Mesodermal cell (in vitro differentiated cells): ENCODE measurements at regions not wholly inside any gene's neighbourhood (a gene's known extent, or its start where the extent isn't known, plus 50 kb on each side); places are given as distances from the start of the nearest gene placed in this dataset.

Experiments used
- H3K27ac ChIP-seq: 2 replicates; pipeline ENCODE4 v1.7.0; 2013; ENCODE audit warnings: mild to moderate bottlenecking, low read depth, low read length, moderate library complexity; ENCODE audit not compliant: severe bottlenecking
- H3K36me3 ChIP-seq: 2 replicates; pipeline ENCODE4 v1.7.1; 2013; ENCODE audit warnings: mild to moderate bottlenecking, low read length, moderate library complexity; ENCODE audit not compliant: control insufficient read depth, insufficient read depth
- H3K4me1 ChIP-seq: one replicate; pipeline ENCODE4 v1.7.1; 2013; ENCODE audit warnings: mild to moderate bottlenecking, low read length; ENCODE audit not compliant: insufficient read depth, control insufficient read depth, poor library complexity, severe bottlenecking
- H3K4me3 ChIP-seq: 2 replicates; pipeline ENCODE4 v1.7.0; 2013; ENCODE audit warnings: low read length, control low read depth, mild to moderate bottlenecking; ENCODE audit not compliant: insufficient read depth, poor library complexity, severe bottlenecking; ENCODE audit errors: extremely low read depth
- H3K9me3 ChIP-seq: 2 replicates; pipeline ENCODE4 v1.7.1; 2013; ENCODE audit warnings: mild to moderate bottlenecking, low read length, moderate library complexity; ENCODE audit not compliant: control insufficient read depth
- WGBS, 2 experiments: methylation state at CpG; one replicate each; pipeline ENCODE4 v1.1.5; 2013; ENCODE audit warnings: missing lambda C conversion rate in 2 of 2; ENCODE audit not compliant: insufficient coverage in 2 of 2; 5-methylcytosine and 5-hydroxymethylcytosine counted together

DNA sequence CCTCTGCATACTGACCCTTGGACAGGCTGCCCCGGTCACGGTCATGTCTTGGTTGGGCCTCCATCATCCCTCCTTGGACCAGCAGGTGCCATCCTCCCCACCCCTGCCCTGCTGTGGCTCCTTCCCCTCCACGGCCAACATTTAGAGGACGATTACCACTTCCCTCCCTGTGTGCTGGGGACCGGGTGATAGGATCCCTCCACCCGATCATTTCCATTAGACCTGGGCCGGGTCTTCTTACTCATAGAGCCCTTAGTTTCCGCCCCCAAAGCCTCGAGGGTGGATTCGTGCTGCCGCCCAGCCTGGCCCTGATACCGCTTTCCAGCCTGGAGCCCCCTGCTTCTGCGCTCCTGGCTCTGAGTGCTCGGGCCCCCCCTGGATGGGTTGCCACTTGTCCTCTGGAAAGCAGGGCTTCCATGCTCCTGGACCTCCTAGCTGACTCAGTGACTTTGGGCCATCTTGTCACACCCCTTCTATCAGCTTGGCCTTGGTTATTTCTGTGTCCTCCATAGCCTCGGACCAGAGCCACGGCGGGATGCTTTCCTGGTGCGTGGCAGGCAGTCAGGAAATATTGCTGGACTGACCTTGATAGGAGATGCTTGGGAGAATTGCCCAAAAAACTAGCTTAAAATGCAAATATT lies 171.4 kb downstream of the SEC14L1 start:
- 92 to 95% methylated on average over 13 to 17 of the region's 18 CpGs for WGBS, 2 experiments
- H3K4me1 ChIP-seq = peaks cover 27% of the 10 kb centered on the region
- no peak overlapping the region for H3K27ac ChIP-seq
- H3K9me3 ChIP-seq = no peaks in the 10 kb centered on the region
- no peak overlapping the region for H3K4me3 ChIP-seq
- no peaks in the 10 kb centered on the region for H3K36me3 ChIP-seq

DNA sequence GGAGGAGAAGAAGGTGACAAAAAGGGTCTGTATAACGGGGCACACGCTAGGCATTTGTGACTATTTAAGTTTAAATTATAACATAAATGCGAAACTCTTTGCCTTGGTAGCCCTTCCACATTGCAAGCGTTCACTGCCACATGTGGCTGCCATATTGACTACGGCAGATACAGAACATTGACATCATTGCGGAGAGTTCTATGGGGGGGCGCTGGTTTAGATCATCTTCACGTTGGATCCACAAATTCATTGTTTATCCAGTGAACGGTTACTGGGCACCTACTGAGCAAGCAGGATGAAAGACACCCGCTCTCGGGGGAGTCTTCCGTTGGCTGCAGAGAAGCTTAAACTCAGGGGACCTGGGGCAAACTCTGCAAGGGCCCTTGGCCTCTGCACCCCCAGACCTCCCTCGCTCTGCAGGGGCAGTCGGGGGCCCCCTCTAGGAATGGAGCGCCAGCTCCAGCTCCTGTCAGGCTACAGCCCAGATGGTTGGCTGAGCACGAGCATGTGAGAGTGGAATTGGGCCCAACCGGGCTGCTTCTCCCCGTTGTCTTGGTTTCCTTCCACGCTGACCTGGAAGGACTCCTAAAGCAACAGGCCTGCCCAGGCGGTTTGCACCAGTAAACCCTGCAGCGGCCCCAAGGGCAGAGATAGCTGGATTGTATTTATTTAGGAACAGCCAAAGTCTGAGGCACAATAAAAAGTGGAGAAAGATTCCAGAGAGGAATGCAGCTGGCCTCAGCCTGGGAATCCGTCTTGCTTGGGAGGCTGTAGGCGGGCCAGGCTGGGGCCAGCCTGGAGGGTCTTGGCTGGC lies 172.2 kb downstream of the SEC14L1 start:
- H3K36me3 ChIP-seq = no peaks in the 10 kb centered on the region
- WGBS, 2 experiments = 91 to 94% methylated on average over 14 to 19 of the region's 23 CpGs
- H3K4me3 ChIP-seq = no peak overlapping the region
- H3K27ac ChIP-seq = peak overlapping the region; percentile 23
- H3K4me1 ChIP-seq = peaks cover 26% of the 10 kb centered on the region
- H3K9me3 ChIP-seq = no peaks in the 10 kb centered on the region

DNA sequence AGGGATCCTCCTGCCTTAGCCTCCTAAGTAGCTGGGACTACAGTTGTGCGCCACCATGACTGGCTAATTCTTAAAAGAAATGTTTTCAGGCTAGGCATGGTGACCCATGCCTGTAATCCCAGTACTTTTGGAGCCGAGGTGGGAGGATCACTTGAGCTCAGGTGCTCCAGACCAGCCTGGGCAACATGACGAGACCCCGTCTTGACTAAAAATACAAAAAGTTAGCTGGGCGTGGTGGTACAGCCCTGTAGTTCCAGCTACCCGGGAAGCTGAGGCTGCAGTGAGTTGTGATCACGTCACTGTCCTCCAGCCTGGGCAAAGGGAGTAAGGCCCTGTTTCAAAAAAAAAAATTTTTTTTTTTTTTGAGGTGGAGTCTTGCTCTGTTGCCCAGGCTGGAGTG lies 173.1 kb downstream of the SEC14L1 start:
- no peaks in the 10 kb centered on the region for H3K36me3 ChIP-seq
- H3K4me3 ChIP-seq = no peak overlapping the region
- peaks cover 32% of the 10 kb centered on the region for H3K4me1 ChIP-seq
- no peak overlapping the region for H3K27ac ChIP-seq
- H3K9me3 ChIP-seq = no peaks in the 10 kb centered on the region
- 92 to 97% methylated on average over 7 of the region's 7 CpGs for WGBS, 2 experiments

DNA sequence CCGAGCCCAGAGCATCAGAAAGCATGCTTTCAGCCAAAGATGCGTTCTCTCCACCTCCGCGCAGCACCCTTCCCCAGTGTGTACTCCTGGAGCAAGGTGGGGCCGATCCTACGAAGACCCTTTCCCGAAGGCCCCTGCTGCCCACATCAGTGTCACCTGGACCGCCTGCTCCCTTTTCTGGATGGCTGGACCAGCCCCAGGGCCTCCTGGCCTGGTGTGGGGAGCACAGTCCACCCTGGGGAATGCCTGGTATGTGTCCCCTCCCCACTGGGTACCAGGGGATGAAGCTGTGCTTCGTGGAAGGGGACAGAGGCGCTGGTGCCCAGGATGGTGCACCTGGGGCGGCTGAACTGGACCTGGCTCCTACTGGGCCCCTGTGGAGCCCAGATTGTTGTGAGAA lies 173.8 kb downstream of the SEC14L1 start:
- Histone ChIP-seq H3K4me1 (peaks cover 39% of the 10 kb centered on the region), H3K27ac (no peak overlapping the region), H3K36me3 (no peaks in the 10 kb centered on the region), H3K4me3 (no peak overlapping the region), H3K9me3 (no peaks in the 10 kb centered on the region)
- 96 to 100% methylated on average over 11 of the region's 11 CpGs for WGBS, 2 experiments

DNA sequence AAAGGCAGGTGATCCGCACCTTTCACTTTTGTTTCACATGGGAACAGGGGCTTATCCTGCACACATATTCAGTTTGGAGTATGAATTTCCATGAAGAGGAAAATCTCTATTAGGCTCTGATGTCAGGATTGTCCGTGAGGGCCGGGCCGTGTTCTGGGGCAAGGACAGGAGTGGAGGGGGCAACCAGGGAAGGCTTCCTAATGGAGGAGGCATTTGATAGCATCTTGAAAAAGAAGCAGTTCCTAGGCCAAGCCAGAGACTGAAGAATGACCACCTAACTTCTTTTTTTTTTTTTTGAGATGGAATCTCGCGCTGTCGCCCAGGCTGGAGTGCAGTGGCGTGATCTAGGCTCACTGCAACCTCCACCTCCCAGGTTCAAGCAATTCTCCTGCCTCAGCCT lies 174.2 kb downstream of the SEC14L1 start:
- H3K36me3 ChIP-seq = no peaks in the 10 kb centered on the region
- H3K27ac ChIP-seq = no peak overlapping the region
- no peak overlapping the region for H3K4me3 ChIP-seq
- 90 to 96% methylated on average over 3 to 8 of the region's 8 CpGs for WGBS, 2 experiments
- H3K9me3 ChIP-seq = no peaks in the 10 kb centered on the region
- peaks cover 39% of the 10 kb centered on the region for H3K4me1 ChIP-seq

DNA sequence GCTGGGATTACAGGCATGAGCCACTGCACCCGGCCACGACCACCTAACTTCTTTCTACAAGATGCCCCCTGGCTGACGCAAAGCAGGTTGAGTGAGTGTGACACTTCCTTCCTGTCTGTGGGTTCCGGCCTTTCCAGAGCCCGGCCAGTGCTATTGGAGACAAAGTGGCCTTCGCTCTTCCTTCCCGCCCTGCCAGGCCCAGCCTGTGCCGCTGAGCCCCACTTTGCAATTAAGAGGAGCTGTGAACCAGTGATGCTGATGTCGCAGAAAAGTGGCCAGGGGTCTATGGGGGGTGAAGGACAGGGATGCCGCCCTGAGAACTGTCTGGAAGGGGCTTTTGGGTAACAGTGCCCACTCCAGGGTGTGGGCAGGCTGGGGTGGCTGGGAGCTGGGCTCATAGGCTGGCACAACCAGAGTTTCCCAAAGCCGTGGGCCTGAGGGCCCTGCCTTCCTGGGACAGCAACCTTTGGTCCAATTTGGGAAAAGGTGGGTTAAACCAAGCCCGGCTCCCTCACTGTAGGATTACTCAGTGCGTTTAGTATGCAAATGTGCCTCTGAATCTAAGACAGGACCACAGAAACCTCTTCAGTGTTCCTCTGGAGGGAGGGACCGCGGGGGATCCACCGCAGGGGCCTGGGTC lies 174.9 kb downstream of the SEC14L1 start:
- no peak overlapping the region for H3K4me3 ChIP-seq
- H3K9me3 ChIP-seq = no peaks in the 10 kb centered on the region
- peak overlapping the region; percentile 79 for H3K27ac ChIP-seq
- WGBS, 2 experiments = 52 to 68% methylated on average over 11 to 16 of the region's 16 CpGs
- H3K36me3 ChIP-seq = no peaks in the 10 kb centered on the region
- peaks cover 43% of the 10 kb centered on the region for H3K4me1 ChIP-seq

DNA sequence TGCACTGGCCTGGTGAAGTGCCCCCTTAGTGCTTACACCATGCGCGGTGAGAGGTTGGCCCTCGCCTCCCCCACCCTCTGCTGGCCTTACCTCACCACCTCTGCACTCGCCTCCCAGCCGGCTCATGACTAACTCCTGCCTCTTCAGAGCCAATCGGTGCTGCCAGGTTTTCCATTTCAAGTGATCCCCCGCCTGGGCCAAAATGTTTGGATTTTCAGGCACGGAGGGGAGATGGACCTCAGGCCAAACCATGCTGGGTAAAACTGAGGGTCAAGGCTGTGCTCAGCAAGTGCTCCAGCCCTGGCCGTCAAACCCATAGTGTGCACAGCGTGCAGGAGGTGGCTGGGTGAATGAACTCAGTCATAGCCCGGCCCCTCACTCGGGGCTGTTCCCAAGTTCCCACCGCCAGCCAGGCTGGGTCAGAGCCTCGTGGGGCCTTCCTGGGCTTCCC lies 175.4 kb downstream of the SEC14L1 start:
- Histone ChIP-seq H3K9me3 (no peaks in the 10 kb centered on the region), H3K4me1 (peaks cover 47% of the 10 kb centered on the region), H3K4me3 (no peak overlapping the region), H3K36me3 (no peaks in the 10 kb centered on the region), H3K27ac (peak overlapping the region; percentile 79)
- 33 to 35% methylated on average over 13 to 14 of the region's 14 CpGs for WGBS, 2 experiments

DNA sequence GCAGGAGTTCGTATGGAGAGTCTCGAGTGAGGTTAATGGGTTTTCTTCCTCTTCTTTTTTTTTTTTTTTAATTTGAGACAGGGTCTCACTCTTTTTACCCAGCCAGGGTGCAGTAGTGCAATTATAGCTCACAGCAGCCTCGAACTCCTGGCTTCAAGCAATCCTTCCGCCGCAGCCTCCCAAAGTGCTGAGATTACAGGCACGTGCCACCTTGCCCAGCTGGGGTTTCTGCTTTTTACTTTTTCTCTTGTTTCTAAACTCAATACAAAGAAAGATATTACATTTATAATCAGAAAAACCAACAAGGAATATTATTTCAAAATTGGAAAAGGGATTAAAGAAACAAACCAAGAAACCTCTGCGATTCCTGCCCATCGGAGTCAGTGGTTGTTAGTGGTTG lies 175.9 kb downstream of the SEC14L1 start:
- WGBS, 2 experiments = 98 to 100% methylated on average over 2 to 5 of the region's 8 CpGs
- Histone ChIP-seq H3K4me1 (peaks cover 51% of the 10 kb centered on the region), H3K27ac (peak overlapping the region; percentile 79), H3K4me3 (no peak overlapping the region), H3K9me3 (no peaks in the 10 kb centered on the region), H3K36me3 (no peaks in the 10 kb centered on the region)

DNA sequence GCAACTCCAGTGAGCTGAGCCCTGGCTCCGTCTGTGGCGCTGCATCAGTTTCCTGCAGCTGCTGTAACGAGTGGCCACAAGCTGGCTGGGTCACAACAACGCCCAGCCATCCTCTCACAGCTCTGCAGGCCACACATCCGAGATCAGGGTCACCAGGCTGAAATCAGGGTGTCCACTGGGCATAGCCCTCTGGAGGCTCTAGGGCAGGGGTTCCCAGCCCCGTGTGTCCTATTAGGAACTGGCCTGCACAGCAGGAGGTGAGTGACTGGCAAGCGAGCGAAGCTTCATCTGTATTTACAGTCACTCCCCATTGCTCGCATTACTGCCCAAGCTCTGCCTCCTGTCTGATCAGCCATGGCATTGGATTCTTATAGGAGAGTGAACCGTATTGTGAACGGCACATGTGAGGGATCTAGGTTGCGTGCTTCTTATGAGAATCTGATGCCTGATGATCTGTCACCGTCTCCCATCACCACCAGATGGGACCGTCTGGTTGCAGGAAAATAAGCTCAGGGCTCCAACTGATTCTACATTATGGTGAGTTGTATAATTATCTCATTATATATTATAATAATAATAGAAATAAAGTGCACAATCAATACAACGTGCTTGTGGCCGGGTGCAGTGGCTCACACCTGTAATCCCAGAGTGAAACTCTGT lies 176.5 kb downstream of the SEC14L1 start:
- peak overlapping the region; percentile 10 for H3K27ac ChIP-seq
- no peak overlapping the region for H3K4me3 ChIP-seq
- 86 to 95% methylated on average over 11 to 12 of the region's 16 CpGs for WGBS, 2 experiments
- peaks cover 56% of the 10 kb centered on the region for H3K4me1 ChIP-seq
- no peaks in the 10 kb centered on the region for H3K9me3 ChIP-seq
- H3K36me3 ChIP-seq = no peaks in the 10 kb centered on the region

DNA sequence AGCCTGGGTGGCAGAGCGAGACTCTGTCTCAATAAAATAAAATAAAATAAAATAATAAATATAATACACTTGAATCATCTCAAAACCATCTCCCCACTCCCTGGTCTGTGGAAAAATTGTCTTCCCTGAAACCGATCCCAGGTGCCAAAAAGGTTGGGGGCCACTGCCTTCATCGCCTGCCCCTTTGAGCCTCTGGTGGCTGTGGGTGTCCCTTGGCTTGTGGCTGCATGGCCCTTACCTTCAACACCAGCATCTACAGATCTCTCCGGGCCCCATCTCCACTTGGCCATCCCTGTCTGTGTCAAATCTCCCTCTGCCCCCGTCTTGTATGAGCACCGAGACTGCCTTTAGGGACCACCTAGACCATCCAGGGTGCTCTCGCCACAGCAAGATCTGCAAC lies 177.3 kb downstream of the SEC14L1 start:
- no peak overlapping the region for H3K27ac ChIP-seq
- H3K4me3 ChIP-seq = no peak overlapping the region
- no peaks in the 10 kb centered on the region for H3K36me3 ChIP-seq
- 96 to 97% methylated on average over 5 of the region's 7 CpGs for WGBS, 2 experiments
- no peaks in the 10 kb centered on the region for H3K9me3 ChIP-seq
- H3K4me1 ChIP-seq = peaks cover 60% of the 10 kb centered on the region
